AG04449 (cell line): ENCODE measurements at regions not wholly inside any gene's neighbourhood (a gene's known extent, or its start where the extent isn't known, plus 50 kb on each side); places are given as distances from the start of the nearest gene placed in this dataset.

ENCODE experiments used
- CTCF ChIA-PET: fragments of 350-600 bp; formaldehyde crosslinking; extraction: SDS; loops from one replicate; lab custom pipeline; 2021; ENCODE audit warnings: antibody characterized with exemption; lab: Yijun Ruan, JAX
- POLR2A ChIA-PET: fragments of 400-600, 350-600 bp; formaldehyde crosslinking; extraction: SDS; loops from one replicate; lab custom pipeline; 2020; ENCODE audit warnings: antibody characterized with exemption, inconsistent platforms; lab: Yijun Ruan, JAX
- DNase-seq: peaks from one replicate; pipeline ENCODE4 v3.0.0-alpha.2; 2010; ENCODE audit warnings: low read depth, low spot score
- H3K4me3 ChIP-seq: 2 replicates; pipeline ENCODE4 v1.5.1; 2011; ENCODE audit warnings: low read depth, mild to moderate bottlenecking, control low read depth, low read length
- TF ChIP-seq, protein P1 (sequence below): IDR thresholded peaks from one replicate; pipeline ENCODE4 v1.5.1; 2011; ENCODE audit warnings: mild to moderate bottlenecking, moderate library complexity, low read length, control low read depth, inconsistent platforms; ENCODE audit not compliant: insufficient read depth; ENCODE audit errors: missing control alignments

DNA sequence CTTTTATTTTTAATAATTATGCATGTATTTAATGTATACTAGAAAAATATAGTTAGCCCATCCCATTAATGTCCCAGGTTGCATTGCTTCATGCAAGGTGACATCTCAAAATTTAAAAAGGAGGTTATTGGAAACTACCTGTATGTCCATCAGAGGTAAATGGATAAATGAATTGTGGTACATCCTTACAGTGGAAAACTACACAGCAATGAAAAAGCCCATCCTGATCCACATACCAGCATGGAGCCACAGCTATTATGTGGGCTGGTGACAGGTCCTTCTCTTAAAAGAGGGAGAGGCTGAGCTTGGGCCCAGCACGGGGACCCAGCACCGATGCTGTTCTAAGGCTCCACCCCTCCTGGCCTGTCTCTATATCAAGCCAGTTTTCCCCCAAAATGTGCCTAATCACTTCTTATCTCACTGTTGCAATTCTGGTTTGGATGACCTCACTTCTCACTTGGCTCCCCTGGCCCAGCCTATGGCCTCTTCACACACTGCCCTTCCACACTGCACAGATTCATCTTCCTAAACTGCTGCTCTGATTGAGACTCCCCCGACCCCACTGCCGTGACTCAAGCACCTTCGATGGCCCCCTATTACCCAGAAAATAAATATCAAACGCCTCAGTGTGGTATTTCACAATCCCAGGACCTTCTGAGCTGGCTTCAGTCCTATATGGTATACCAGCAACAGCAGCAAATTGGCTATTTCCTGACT is 97.1 kb upstream of the NCOR2 start:
- POLR2A ChIA-PET, result interaction anchor here (1.4 kb wide), 1 partner anchor 9 kb away, joined by 3 read pairs; no protein-coding TSS in a partner anchor
- TF ChIP-seq, protein P1, sequence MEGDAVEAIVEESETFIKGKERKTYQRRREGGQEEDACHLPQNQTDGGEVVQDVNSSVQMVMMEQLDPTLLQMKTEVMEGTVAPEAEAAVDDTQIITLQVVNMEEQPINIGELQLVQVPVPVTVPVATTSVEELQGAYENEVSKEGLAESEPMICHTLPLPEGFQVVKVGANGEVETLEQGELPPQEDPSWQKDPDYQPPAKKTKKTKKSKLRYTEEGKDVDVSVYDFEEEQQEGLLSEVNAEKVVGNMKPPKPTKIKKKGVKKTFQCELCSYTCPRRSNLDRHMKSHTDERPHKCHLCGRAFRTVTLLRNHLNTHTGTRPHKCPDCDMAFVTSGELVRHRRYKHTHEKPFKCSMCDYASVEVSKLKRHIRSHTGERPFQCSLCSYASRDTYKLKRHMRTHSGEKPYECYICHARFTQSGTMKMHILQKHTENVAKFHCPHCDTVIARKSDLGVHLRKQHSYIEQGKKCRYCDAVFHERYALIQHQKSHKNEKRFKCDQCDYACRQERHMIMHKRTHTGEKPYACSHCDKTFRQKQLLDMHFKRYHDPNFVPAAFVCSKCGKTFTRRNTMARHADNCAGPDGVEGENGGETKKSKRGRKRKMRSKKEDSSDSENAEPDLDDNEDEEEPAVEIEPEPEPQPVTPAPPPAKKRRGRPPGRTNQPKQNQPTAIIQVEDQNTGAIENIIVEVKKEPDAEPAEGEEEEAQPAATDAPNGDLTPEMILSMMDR, result no peak
- H3K4me3 ChIP-seq, result no peak overlapping the region
- CTCF ChIA-PET, result interaction anchor here (1.2 to 2.1 kb wide), 2 partner anchors 9 to 102 kb away, joined by 3 to 7 read pairs; no protein-coding TSS in a partner anchor
- no peak for DNase-seq

DNA sequence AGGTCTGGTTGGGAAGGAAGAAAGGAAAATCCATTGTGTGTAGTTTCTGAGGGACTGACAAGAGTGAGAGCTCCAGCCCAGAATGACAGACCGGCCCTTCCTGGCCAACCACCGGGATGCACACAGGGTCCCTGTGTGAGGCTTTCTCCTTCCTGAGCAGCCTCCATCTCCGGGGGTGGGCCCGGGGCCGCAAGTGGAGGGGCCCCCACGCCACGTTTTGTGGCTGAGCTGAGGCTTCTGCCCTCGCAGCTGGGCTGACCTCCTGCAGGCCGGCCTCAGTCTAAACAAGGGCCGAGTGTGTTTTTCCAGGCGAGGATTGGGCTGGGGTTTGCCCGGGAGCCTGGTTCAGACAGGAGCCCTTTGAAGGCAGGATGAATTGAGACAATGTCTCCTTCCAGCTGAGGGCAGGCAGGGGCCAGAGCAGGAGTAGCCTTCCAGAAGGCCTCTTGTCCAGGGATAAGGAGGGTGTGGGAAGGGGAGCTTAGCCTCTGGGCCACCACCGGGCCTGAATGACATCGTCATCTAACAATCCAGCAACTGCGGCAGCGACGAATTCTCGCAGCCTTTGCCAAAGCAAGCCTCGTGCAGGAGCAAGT is 96.5 kb upstream of the NCOR2 start:
- DNase-seq, result no peak
- POLR2A ChIA-PET, result no interaction called here
- CTCF ChIA-PET, result interaction anchor here (1.2 kb wide), 1 partner anchor 101 kb away, joined by 3 read pairs; no protein-coding TSS in a partner anchor
- no peak overlapping the region for H3K4me3 ChIP-seq
- TF ChIP-seq, protein P1, result no peak

DNA sequence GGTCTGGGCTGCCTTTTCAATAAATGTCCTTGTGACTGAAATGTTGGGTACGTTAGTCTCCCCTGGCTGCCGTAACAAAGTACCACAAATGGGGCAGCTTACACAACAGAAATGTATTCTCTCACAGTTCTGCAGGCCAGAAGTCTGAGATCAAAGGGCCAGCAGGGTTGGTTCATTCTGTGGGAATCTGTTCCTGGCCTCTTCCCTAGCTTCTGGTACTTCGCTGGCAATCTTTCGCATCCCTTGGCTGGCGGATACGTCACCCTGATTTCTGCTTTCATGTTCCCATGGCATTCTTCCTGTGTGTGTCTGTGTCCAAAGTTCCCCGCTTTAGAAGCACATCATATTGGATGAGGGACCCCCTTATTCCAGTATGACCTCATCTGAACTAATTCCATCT is 95.8 kb upstream of the NCOR2 start:
- POLR2A ChIA-PET, result no interaction called here
- no peak for DNase-seq
- CTCF ChIA-PET, result interaction anchor here (0.9 to 1.3 kb wide), 4 partner anchors 11 to 103 kb away, joined by 3 read pairs; no protein-coding TSS in a partner anchor
- TF ChIP-seq, protein P1, result no peak
- H3K4me3 ChIP-seq, result no peak overlapping the region

DNA sequence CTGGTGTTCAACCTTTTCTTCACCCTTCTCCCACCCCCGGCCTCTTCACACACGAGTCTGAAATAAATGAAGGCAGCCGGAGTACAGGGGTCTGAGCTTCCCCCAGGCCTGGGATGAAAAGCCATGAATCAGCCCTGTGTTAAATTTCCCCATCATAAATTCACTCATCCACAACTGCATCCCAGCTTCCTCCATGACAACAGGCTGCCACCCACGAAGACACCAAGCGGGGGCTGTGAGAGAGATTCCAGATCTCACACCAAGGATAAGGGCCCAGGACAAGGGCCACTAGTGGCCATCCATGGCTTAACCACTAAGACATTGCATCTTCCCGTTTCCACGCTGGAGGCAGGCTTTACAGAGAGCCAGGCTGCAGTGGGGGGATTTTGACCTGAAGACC is 93.9 kb upstream of the NCOR2 start:
- TF ChIP-seq, protein P1, result no peak
- POLR2A ChIA-PET, result no interaction called here
- CTCF ChIA-PET, result interaction anchor here (1.0 kb wide), 1 partner anchor 9 kb away, joined by 3 read pairs; no protein-coding TSS in a partner anchor
- no peak overlapping the region for H3K4me3 ChIP-seq
- DNase-seq, result no peak

DNA sequence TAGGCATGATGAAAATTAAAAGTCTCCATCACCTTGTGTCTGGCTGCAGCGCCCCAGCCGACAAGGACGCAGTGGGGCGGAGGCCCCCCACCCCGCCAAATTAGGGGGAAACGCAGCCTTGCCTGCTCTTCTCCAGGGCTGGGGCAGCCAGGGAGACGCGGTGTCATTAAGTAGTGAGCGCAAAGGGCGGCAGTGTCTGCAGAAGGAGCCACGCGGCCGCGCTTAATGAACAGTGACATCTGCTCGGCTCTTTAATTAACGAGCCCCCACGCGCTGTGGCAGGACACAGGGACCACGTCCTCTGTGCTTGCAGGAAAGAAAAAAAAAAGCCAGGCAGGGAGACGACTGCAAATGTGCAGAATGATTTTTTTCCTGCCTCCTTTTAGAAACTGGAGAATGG is 93.4 kb upstream of the NCOR2 start:
- no peak for DNase-seq

More for the DNA sequence above, 93.4 kb upstream of the NCOR2 start:
- TF ChIP-seq, protein P1, result no peak
- ChIA-PET CTCF (interaction anchor here (1.0 kb wide), 1 partner anchor 9 kb away, joined by 3 read pairs; no protein-coding TSS in a partner anchor), POLR2A (no interaction called here)
- H3K4me3 ChIP-seq, result no peak overlapping the region
